Caco-2 (cell line): ENCODE measurements at regions not wholly inside any gene's neighbourhood (a gene's known extent, or its start where the extent isn't known, plus 50 kb on each side); places are given as distances from the start of the nearest gene placed in this dataset.

ENCODE experiments used
- BruUV-seq: library from RNA; stranded (reverse); fragments of 400-500 nt; replicated peaks from 2 replicates; lab custom pipeline; 2021; lab: Mats Ljungman, UMichigan
- CTCF ChIA-PET: fragments of 300-600 bp; sonication (Branson Sonifier 250); formaldehyde crosslinking; loops from one replicate; lab custom pipeline; 2022; ENCODE audit warnings: antibody characterized with exemption; lab: Charles Lee
- POLR2A ChIA-PET: fragments of 300-600 bp; sonication (Branson Sonifier 250); formaldehyde crosslinking; loops from one replicate; lab custom pipeline; 2022; ENCODE audit warnings: antibody characterized with exemption; lab: Charles Lee
- DNase-seq, 2 experiments: peaks; one replicate each; pipeline versions ENCODE4 v3.0.0 to v3.0.0-alpha.2; 2020 to 2022
- H3K27me3 ChIP-seq: replicated peaks from 2 replicates; pipeline ENCODE4 v1.6.0; 2011; ENCODE audit warnings: low read length; ENCODE audit not compliant: control insufficient read depth, insufficient read depth
- H3K36me3 ChIP-seq: 2 replicates; pipeline ENCODE4 v1.5.1; 2011; ENCODE audit warnings: low read length; ENCODE audit not compliant: control insufficient read depth, insufficient read depth
- H3K4me1 ChIP-seq: fragments of 250-450 bp; sonication (Bioruptor Pico); 2 replicates; pipeline ENCODE4 v1.5.1; 2020; ENCODE audit warnings: mild to moderate bottlenecking
- H3K4me3 ChIP-seq: 2 replicates; pipeline ENCODE4 v1.5.1; 2011; ENCODE audit warnings: low read depth, mild to moderate bottlenecking, control low read depth, low read length
- H3K9me3 ChIP-seq: fragments of 250-450 bp; sonication (Bioruptor Pico); 2 replicates; pipeline ENCODE4 v1.5.1; 2020; ENCODE audit warnings: mild to moderate bottlenecking, moderate library complexity
- H3K27ac Mint-ChIP-seq: one replicate; pipeline ENCODE4 v1.8.0; 2022; ENCODE audit warnings: mixed read lengths; ENCODE audit not compliant: unreplicated experiment
- H3K27me3 Mint-ChIP-seq: one replicate; pipeline ENCODE4 v1.8.0; 2022; ENCODE audit warnings: mixed read lengths; ENCODE audit not compliant: insufficient read depth, unreplicated experiment
- H3K36me3 Mint-ChIP-seq: one replicate; pipeline ENCODE4 v1.8.0; 2022; ENCODE audit warnings: mild to moderate bottlenecking, mixed read lengths; ENCODE audit not compliant: insufficient read depth, unreplicated experiment
- H3K4me1 Mint-ChIP-seq: one replicate; pipeline ENCODE4 v1.8.0; 2022; ENCODE audit warnings: low read depth, mixed read lengths; ENCODE audit not compliant: unreplicated experiment
- H3K4me3 Mint-ChIP-seq: one replicate; pipeline ENCODE4 v1.8.0; 2022; ENCODE audit warnings: mild to moderate bottlenecking, moderate library complexity, mixed read lengths; ENCODE audit not compliant: unreplicated experiment
- H3K9me3 Mint-ChIP-seq: one replicate; pipeline ENCODE4 v1.8.0; 2022; ENCODE audit warnings: mixed read lengths; ENCODE audit not compliant: unreplicated experiment
- intact Hi-C: fragments of 100-400 bp; cut with micrococcal nuclease; formaldehyde crosslinking; loops from one replicate; pipeline ENCODE4 v1.10.0; 2022; ENCODE audit not compliant: unreplicated experiment
- TF ChIP-seq, protein P1 (sequence below), 2 experiments: fragments of 200-600 bp in 1 of 2; IDR thresholded peaks; 1 replicate in 1 of 2; 2 replicates in 1 of 2; pipeline versions ENCODE4 v1.5.1 to v1.8.0; 2011 to 2022; ENCODE audit warnings: antibody characterized with exemption in 1 of 2, control low read depth in 1 of 2, inconsistent platforms in 1 of 2, low read depth in 1 of 2, low read length in 1 of 2, mild to moderate bottlenecking in 1 of 2, moderate library complexity in 1 of 2; ENCODE audit not compliant: insufficient read depth in 1 of 2, severe bottlenecking in 1 of 2, unreplicated experiment in 1 of 2

DNA sequence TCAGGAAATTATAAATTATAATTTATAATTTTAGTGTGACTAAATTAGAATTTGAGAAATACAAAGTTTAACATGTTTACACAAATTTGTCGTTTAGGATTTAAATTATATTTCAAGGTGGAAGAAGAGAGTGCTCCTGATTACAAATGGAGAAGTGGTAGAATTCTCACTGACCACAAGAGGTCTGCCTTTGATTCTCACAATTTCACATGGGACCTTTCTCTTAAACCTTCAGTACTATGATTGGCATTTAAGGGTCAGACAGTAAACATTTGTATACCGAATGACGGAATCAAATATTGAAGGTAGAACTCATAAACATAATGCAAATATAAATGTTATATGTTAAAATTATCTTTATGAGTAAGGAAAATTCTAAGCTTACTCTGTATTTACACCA is 171.7 kb downstream of the SLIT2 start:
- Histone ChIP-seq H3K4me3 (no peak overlapping the region), H3K27me3 (no peaks in the 10 kb centered on the region), H3K36me3 (no peaks in the 10 kb centered on the region), H3K9me3 (no peaks in the 10 kb centered on the region), H3K4me1 (no peaks in the 10 kb centered on the region)
- Mint-ChIP-seq H3K27me3 (peaks cover 16% of the 10 kb centered on the region), H3K4me1 (no peaks in the 10 kb centered on the region), H3K36me3 (no peaks in the 10 kb centered on the region), H3K4me3 (no peak overlapping the region), H3K27ac (no peak overlapping the region), H3K9me3 (no peaks in the 10 kb centered on the region)
- ChIA-PET CTCF (no interaction called here), POLR2A (no interaction called here)
- BruUV-seq = no TSS peak
- intact Hi-C loops = no loop called here
- DNase-seq = no peak
- TF ChIP-seq, protein P1, sequence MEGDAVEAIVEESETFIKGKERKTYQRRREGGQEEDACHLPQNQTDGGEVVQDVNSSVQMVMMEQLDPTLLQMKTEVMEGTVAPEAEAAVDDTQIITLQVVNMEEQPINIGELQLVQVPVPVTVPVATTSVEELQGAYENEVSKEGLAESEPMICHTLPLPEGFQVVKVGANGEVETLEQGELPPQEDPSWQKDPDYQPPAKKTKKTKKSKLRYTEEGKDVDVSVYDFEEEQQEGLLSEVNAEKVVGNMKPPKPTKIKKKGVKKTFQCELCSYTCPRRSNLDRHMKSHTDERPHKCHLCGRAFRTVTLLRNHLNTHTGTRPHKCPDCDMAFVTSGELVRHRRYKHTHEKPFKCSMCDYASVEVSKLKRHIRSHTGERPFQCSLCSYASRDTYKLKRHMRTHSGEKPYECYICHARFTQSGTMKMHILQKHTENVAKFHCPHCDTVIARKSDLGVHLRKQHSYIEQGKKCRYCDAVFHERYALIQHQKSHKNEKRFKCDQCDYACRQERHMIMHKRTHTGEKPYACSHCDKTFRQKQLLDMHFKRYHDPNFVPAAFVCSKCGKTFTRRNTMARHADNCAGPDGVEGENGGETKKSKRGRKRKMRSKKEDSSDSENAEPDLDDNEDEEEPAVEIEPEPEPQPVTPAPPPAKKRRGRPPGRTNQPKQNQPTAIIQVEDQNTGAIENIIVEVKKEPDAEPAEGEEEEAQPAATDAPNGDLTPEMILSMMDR (IDR thresholded peaks at IDR 0.05; ENCODE audit: insufficient read depth in 1 of 2, low read depth in 1 of 2, low read length in 1 of 2, severe bottlenecking in 1 of 2, unreplicated experiment in 1 of 2) = no peak

DNA sequence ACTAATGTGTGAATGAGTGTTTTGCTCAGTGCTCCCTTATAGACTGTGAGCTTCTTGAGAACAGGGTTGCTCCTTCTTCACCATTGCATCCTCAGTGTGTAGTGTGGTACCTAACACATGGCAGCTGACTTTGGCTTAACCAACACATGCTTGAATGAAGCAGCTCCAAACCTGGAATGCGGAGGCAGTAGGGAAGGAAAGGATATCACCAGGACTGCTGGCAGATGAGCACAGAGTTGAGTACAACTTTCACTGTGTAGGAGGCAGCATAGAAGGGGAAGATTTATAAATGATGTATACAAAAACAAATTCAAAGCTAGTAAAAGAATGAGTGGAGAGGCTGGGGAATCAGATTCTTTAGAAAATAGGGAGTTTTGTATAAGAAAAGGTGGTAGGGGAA is 174.3 kb downstream of the SLIT2 start:
- no peaks in the 10 kb centered on the region for H3K36me3 ChIP-seq
- no peaks in the 10 kb centered on the region for H3K27me3 ChIP-seq
- Mint-ChIP-seq H3K4me1 (no peaks in the 10 kb centered on the region), H3K27me3 (peaks cover 13% of the 10 kb centered on the region), H3K9me3 (no peaks in the 10 kb centered on the region), H3K36me3 (no peaks in the 10 kb centered on the region), H3K4me3 (no peak overlapping the region), H3K27ac (no peak overlapping the region)
- intact Hi-C loops = no loop called here
- CTCF ChIA-PET = no interaction called here
- H3K4me3 ChIP-seq = no peak overlapping the region
- BruUV-seq = no TSS peak
- POLR2A ChIA-PET = no interaction called here
- TF ChIP-seq, protein P1 (IDR thresholded peaks at IDR 0.05; ENCODE audit: insufficient read depth in 1 of 2, low read depth in 1 of 2, low read length in 1 of 2, severe bottlenecking in 1 of 2, unreplicated experiment in 1 of 2) = no peak
- H3K4me1 ChIP-seq = no peaks in the 10 kb centered on the region
- no peaks in the 10 kb centered on the region for H3K9me3 ChIP-seq
- no peak for DNase-seq

DNA sequence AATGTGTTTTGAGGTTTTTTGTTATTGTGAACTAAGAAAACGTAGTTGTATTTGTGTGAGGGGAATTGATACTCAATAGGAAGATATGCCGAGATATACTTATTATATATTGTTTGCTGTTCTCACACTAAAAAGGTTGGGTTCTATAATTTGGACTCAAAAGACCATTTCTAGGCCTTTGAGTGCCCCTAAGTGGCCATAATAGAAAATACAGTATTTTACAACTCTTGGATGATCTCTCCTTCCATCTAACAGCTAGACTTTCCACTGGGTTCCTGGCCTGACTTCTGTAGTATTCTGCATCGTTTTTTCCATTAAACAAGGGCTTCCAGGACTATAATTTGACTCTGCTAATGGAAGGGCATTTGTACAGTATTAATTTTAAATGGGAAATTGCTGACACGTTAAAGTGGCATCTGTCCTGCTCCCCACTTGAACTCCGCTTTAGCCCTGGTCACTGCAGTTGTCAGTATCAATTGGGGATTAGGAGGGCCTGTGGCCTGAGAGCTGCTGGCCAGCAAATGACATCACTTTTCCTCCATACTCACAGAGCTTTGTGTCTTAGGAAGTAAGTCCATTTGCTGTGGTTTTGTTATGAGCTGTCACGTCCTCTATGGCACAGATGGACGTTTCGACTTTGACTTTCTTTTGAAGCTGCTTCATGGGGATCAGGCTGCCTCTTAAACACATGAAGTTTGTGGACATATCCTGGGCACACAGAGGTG is 176.9 kb downstream of the SLIT2 start:
- Mint-ChIP-seq H3K9me3 (no peaks in the 10 kb centered on the region), H3K4me1 (no peaks in the 10 kb centered on the region), H3K4me3 (no peak overlapping the region), H3K27me3 (peaks cover 11% of the 10 kb centered on the region), H3K36me3 (no peaks in the 10 kb centered on the region), H3K27ac (no peak overlapping the region)
- H3K9me3 ChIP-seq = no peaks in the 10 kb centered on the region
- TF ChIP-seq, protein P1 (IDR thresholded peaks at IDR 0.05; ENCODE audit: insufficient read depth in 1 of 2, low read depth in 1 of 2, low read length in 1 of 2, severe bottlenecking in 1 of 2, unreplicated experiment in 1 of 2) = peak in 1 of 2 experiments; percentile 7
- DNase-seq = no peak
- intact Hi-C loops = no loop called here
- H3K27me3 ChIP-seq = no peaks in the 10 kb centered on the region
- no peaks in the 10 kb centered on the region for H3K4me1 ChIP-seq
- H3K4me3 ChIP-seq = no peak overlapping the region
- H3K36me3 ChIP-seq = no peaks in the 10 kb centered on the region
- POLR2A ChIA-PET = no interaction called here
- no TSS peak for BruUV-seq
- CTCF ChIA-PET = no interaction called here
